Breast epithelium (tissue), 4 donors: ENCODE measurements at regions not wholly inside any gene's neighbourhood (a gene's known extent, or its start where the extent isn't known, plus 50 kb on each side); places are given as distances from the start of the nearest gene placed in this dataset.

Experiments used
- DNase-seq, 2 donors: peaks; one replicate each; pipeline ENCODE4 v3.0.0-alpha.2; 2019; ENCODE audit warnings: low spot score in 2 of 2
- H3K27ac ChIP-seq, 2 donors: fragments of 200-600 bp; sonication (generic) in 1 of 2; one replicate each; pipeline ENCODE4 v1.5.1; 2016 to 2019; ENCODE audit warnings: mild to moderate bottlenecking in 1 of 2
- H3K27me3 ChIP-seq, 2 donors: fragments of 200-600 bp; sonication (generic) in 1 of 2; one replicate each; pipeline versions ENCODE4 v1.5.1 to v1.6.0; 2017 to 2019; ENCODE audit warnings: control low read depth in 1 of 2, mild to moderate bottlenecking in 1 of 2
- H3K36me3 ChIP-seq: fragments of 200-600 bp; one replicate; pipeline ENCODE4 v1.5.1; 2019
- H3K4me1 ChIP-seq, 2 donors: fragments of 200-600 bp; sonication (generic); one replicate each; pipeline ENCODE4 v1.5.1; 2016 to 2019; ENCODE audit warnings: control low read depth in 1 of 2
- H3K4me3 ChIP-seq, 3 donors: fragments of 200-600 bp; sonication (generic); 1 replicate in 2 of 3; 2 replicates in 1 of 3; pipeline ENCODE4 v1.5.1; 2016 to 2019; ENCODE audit warnings: mild to moderate bottlenecking in 3 of 3, moderate library complexity in 2 of 3
- H3K9me3 ChIP-seq, 2 donors: fragments of 200-600 bp; sonication (generic) in 1 of 2; one replicate each; pipeline ENCODE4 v1.5.1; 2016 to 2019; ENCODE audit warnings: control low read depth in 1 of 2
- POLR2A ChIP-seq: fragments of 450-650 bp; IDR thresholded peaks from one replicate; pipeline ENCODE4 v1.6.1; 2016; ENCODE audit warnings: antibody characterized with exemption, mild to moderate bottlenecking, moderate library complexity
- POLR2AphosphoS5 ChIP-seq, 3 donors: sonication (generic); formaldehyde crosslinking; IDR thresholded peaks; one replicate each; pipeline ENCODE4 v1.6.1; 2017; ENCODE audit warnings: antibody characterized with exemption in 3 of 3
- intact Hi-C: fragments of 100-400 bp; cut with DNase I; formaldehyde crosslinking; loops from one replicate; pipeline ENCODE4 v1.15.1; 2023; ENCODE audit warnings: low total_unique reads
- TF ChIP-seq, protein P1 (sequence below), 3 donors: fragments of 450-650 bp; IDR thresholded peaks; one replicate each; pipeline ENCODE4 v1.5.1; 2016 to 2017; ENCODE audit warnings: antibody characterized with exemption in 3 of 3, mild to moderate bottlenecking in 3 of 3, moderate library complexity in 3 of 3

GRCh38 chr6:139685009-139685408, 310.6 kb upstream of the CITED2 start:
- Histone ChIP-seq H3K27me3 (no peaks in the 10 kb centered on the region), H3K4me3 (no peak overlapping the region), H3K9me3 (no peaks in the 10 kb centered on the region), H3K36me3 (no peaks in the 10 kb centered on the region), H3K27ac (no peak overlapping the region), H3K4me1 (no peaks in the 10 kb centered on the region)
- TF ChIP-seq POLR2A = no peak
- no peak for TF ChIP-seq POLR2AphosphoS5 (IDR thresholded peaks at IDR 0.05)
- TF ChIP-seq, protein P1, sequence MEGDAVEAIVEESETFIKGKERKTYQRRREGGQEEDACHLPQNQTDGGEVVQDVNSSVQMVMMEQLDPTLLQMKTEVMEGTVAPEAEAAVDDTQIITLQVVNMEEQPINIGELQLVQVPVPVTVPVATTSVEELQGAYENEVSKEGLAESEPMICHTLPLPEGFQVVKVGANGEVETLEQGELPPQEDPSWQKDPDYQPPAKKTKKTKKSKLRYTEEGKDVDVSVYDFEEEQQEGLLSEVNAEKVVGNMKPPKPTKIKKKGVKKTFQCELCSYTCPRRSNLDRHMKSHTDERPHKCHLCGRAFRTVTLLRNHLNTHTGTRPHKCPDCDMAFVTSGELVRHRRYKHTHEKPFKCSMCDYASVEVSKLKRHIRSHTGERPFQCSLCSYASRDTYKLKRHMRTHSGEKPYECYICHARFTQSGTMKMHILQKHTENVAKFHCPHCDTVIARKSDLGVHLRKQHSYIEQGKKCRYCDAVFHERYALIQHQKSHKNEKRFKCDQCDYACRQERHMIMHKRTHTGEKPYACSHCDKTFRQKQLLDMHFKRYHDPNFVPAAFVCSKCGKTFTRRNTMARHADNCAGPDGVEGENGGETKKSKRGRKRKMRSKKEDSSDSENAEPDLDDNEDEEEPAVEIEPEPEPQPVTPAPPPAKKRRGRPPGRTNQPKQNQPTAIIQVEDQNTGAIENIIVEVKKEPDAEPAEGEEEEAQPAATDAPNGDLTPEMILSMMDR (IDR thresholded peaks at IDR 0.05) = no peak
- DNase-seq = no peak
- intact Hi-C loops = no loop called here

DNA sequence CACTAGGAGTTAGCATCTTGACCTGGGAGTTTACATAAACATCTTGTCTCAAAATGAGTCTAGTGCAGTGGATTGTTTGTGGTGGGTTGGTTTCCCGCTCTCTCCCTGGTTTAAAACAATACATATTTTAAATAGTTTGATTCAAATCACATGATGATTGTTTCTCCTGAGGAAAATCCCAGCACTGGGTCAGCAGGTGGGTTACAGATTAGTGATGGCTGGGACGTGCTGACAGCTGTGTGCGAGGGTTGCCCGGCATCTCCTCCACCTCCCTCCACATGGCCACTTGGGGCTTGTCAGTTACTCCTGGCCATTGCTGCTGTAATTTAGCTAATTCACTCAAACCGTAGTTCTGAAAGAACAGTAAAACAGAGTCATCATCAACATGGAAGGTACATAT, 306.4 kb upstream of the CITED2 start:
- DNase-seq = no peak
- Histone ChIP-seq H3K27me3 (no peaks in the 10 kb centered on the region), H3K4me1 (no peaks in the 10 kb centered on the region), H3K36me3 (no peaks in the 10 kb centered on the region), H3K9me3 (no peaks in the 10 kb centered on the region), H3K4me3 (no peak overlapping the region), H3K27ac (no peak overlapping the region)
- intact Hi-C loops = no loop called here
- TF ChIP-seq, protein P1 (IDR thresholded peaks at IDR 0.05) = no peak
- no peak for TF ChIP-seq POLR2AphosphoS5 (IDR thresholded peaks at IDR 0.05)
- no peak for TF ChIP-seq POLR2A

DNA sequence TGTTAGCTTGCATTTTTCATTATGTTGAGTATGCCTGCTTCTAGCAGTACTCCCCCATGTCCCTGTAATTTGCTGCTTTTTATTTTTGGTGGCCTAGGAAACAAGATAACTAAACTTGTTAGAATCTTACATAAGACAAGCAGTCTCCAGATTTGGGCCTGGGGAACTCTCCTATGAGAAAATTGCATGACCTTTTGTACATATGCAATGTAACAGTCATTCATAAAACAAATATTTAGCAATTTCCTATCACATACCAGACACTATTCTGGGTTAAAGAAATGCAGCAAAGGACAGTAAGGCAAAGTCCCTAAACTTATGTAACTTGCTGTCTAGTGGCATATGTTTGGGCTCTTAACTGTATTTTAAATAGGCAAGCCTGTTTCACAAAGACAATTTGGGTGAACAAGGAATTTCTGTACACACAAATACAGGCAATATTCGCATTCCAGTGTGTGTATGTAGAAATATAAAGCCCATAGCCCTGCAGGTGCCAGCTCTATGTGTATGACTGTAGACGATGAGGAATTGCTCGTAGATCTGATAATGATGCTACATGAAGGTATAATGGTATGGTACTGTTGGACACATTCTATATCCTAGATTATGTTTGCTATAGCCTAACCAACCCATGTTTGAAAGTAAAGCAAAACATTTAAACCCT, 305.2 kb upstream of the CITED2 start:
- Histone ChIP-seq H3K27me3 (no peaks in the 10 kb centered on the region), H3K36me3 (no peaks in the 10 kb centered on the region), H3K4me1 (no peaks in the 10 kb centered on the region), H3K27ac (no peak overlapping the region), H3K9me3 (no peaks in the 10 kb centered on the region), H3K4me3 (no peak overlapping the region)
- no peak for DNase-seq
- intact Hi-C loops = no loop called here
- TF ChIP-seq POLR2A (no peak), POLR2AphosphoS5 (IDR thresholded peaks at IDR 0.05) (no peak)
- TF ChIP-seq, protein P1 (IDR thresholded peaks at IDR 0.05) = no peak

DNA sequence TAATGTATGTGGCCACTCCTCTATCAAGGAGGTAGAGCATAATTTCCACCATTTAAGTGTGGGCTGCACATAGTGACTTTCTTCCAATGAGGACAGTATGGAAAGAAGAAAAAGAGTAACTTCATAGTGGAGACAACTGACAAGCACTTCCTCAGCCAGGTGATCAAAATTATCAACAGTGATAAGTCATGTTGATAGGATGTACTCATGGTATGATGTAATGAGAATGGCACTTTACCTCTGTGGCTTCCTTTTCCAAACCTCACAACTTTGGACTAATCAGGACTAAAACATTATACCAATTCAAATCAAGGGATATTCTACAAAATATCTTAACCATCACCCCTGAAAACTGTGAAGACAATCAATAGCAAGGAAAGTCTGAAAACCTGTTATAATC, 302.3 kb upstream of the CITED2 start:
- Histone ChIP-seq H3K36me3 (no peaks in the 10 kb centered on the region), H3K4me3 (no peak overlapping the region), H3K27me3 (no peaks in the 10 kb centered on the region), H3K9me3 (no peaks in the 10 kb centered on the region), H3K27ac (no peak overlapping the region), H3K4me1 (no peaks in the 10 kb centered on the region)
- intact Hi-C loops = no loop called here
- DNase-seq = no peak
- no peak for TF ChIP-seq POLR2AphosphoS5 (IDR thresholded peaks at IDR 0.05)
- TF ChIP-seq, protein P1 (IDR thresholded peaks at IDR 0.05) = no peak
- TF ChIP-seq POLR2A = no peak

DNA sequence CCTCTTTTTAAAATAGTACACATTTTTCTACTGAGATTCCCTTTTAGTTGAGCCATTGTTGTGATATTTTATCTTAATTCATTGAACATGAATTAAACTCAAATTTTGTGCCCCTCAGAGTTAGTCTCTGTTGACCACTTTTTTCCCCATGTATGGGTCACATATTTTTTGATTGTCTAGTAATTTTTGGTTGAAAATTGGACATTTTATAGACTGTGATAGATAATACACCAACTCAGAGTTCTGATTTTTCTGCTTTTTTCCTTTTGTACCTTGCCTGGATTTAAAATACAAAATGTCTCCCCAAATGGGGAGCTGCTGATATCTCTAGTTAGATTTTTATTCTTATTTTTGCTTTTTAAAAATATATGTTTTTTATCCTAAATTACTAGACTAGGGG, 291.8 kb upstream of the CITED2 start:
- Histone ChIP-seq H3K36me3 (no peaks in the 10 kb centered on the region), H3K27me3 (no peaks in the 10 kb centered on the region), H3K4me1 (no peaks in the 10 kb centered on the region), H3K9me3 (no peaks in the 10 kb centered on the region), H3K4me3 (no peak overlapping the region), H3K27ac (no peak overlapping the region)
- no peak for DNase-seq
- TF ChIP-seq POLR2AphosphoS5 (IDR thresholded peaks at IDR 0.05) (no peak), POLR2A (no peak)
- TF ChIP-seq, protein P1 (IDR thresholded peaks at IDR 0.05) = no peak
- intact Hi-C loops = no loop called here
